GM21737 (cell line): ENCODE measurements at regions not wholly inside any gene's neighbourhood (a gene's known extent, or its start where the extent isn't known, plus 50 kb on each side); places are given as distances from the start of the nearest gene placed in this dataset.

Source experiments
- ATAC-seq: cut with Tn5 transposase; IDR thresholded peaks from one replicate; pipeline ENCODE4 v1.9.1; 2021; ENCODE audit warnings: mild to moderate bottlenecking, moderate library complexity; ENCODE audit not compliant: unreplicated experiment

DNA sequence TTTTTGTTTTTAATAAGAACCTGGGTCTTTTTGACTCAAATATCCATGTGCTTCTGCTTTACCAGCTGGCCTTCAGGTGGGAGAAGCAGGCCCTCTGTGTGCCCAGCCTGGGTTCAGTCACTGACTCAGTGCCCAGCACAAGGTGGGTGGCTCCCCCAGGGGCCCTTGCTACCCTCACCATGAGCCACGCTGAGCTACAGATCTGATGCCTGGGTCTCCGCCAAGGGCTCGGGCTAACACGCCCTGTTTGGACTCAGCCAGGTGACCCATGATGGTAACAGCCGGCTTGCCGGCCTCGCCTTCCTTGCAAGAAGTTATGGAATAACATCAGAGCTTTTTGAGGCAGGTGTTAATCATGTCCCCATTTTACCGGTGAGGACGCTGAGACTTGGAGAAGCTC lies 109.5 kb upstream of the NLRP1 start:
- no peak for ATAC-seq

DNA sequence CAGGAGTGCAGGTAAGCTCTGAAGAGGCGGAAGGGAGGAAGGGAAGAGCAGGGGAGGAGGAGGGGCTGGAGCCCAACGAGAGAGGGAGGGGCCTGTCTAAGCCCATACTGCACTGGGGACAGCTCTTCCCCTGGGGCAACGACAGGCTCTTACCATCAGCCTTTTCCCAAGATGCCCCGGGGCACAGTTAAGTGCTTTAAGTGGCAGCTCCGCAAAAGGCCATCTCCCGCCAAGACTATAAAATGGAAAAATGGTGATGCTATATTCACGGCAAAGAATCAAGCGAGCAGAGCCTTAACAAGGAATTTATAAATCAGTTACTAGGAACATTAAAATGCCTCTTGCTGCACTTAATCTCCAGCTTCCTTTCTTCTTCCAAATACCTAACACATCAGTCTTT lies 110.2 kb upstream of the NLRP1 start:
- no peak for ATAC-seq

DNA sequence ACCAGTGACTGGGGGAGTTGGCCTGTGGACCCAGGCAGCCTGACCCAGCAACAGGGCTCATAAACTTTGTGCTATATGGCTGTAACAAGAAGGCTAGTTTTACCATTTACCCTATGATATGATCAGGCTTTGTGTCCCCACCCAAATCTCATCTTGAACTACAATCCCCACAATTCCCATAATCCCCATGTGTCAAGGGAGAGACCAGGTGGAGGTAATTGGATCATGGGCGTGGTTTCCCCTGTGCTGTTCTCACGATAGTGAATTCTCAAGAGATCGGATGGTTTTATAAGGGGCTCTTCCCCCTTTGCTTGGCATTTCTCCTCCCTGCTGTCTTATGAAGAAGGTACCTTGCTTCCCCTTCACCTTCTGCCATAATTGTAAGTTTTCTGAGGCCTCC lies 111.2 kb upstream of the NLRP1 start:
- no peak for ATAC-seq

DNA sequence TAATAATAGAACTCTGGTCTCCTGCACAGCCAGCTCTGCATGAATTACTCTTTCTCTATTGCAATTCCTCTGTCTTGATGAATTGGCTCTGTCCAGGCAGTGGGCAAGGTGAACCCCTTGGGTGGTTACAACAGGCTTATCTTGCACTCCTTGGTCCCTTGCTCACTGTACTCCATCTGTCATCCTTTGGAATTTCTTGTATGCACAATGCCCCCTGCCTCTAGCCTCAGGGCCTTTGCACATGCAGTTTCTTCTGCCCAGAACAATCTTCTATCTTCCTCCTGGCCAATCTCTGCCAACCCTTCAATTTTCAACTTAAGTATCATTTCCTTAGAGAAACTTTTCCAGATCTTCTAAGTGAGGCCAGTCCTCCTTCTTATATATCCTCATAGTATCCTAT lies 114.7 kb upstream of the NLRP1 start:
- no peak for ATAC-seq

DNA sequence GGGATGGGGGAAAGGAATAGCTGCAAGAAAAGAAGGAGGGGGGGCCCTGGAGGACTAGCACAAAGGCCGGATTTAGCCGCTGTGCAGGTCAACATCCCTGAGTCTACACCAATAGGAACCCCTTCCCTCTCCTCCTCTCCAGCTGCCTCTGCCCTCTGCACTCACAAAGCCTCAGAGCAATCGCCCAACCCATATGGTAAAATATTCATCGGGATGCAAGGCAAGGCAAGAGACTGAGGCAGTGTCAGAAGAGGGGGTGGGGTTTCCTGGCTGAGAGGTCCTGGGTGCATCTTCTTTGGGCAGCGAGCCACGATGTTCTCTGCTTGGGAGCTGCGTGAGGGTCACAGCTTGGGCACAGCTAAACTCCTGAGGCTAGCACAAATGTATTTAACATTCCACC lies 115.5 kb upstream of the NLRP1 start:
- no peak for ATAC-seq

DNA sequence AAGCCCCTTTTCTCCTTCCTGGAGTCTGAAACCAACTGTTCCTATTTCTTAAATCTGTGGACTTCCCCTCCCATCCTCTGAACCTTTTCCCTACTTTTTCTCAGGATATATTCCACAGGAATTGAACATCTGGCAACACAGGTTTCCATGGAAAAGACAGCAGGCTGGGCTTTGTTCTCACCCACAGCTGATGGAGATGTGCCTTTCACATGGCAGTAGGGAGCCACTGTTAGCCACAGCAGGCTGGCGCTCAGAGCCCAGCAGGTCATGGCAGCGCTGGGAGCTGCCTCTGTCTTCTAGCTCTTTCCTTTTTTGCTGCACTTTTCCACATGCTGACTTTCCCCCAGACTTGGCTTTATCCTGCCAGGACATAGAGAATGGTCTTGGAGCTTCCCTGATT lies 116.4 kb upstream of the NLRP1 start:
- ATAC-seq = no peak

DNA sequence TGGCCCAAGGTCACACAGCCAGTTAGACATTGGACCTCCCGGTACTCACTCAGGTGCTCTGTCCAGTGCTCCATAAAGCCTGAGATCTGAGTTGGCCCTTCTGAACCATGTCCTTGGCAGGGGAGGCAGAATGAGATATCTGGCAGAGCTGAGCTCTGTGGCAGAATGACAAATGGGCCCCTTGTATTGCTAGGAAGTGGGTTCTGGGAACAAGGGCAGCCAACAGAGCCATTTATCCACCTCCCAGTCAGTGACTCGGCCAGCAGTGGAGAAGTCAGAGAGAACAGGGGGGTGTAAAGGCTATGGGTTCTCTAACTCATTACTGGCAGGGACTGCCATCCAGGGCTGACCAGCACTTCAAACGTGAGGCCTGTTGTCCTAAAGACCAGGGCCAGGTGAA lies 117.1 kb upstream of the NLRP1 start:
- ATAC-seq = no peak

DNA sequence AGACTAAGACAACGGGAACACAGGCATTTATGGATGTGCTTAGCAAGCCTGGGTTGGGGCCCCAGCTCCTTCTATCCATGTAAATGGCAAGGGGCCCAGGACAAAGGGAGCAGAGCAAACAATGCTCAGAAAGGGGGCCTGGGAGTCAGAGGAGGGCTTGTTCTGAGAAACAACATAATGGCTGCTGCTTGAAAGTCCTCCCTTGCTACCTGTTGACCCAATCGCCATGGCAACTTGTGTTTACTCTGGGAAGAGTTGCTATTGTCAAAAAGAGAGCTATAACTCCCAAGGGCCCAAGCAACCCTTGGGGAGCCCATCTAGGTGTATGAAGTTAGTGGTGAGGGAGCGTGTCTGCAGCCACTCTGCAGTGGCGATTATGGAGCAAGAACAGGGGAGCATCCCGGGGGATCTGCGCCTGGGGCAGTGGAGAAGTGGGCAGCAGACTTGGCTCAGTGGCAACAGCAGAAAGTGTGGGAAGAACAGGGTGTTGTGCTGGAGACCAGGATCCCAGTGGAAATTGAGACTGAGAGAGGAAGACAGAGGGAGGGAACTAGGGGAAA lies 118.7 kb upstream of the NLRP1 start:
- no peak for ATAC-seq

DNA sequence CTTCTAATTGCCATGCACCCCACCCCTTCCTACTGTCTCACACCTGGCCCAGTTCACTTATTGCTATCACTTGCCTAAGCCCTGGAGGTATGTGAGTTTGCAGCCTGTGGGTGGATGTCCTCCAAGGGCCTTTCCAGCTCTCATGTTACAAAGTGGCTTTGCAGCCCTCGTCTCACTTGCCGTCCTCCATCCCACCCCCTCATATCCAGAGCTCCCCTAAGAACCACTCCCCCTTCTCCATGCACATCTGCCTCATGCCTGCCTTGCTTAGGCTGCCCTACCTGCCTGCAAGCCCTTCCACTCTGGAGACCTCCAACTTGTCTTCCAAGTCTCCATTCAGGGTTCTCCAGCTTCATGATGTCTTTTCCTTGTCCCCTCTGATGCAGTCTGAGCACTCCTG lies 119.4 kb upstream of the NLRP1 start:
- ATAC-seq = no peak

DNA sequence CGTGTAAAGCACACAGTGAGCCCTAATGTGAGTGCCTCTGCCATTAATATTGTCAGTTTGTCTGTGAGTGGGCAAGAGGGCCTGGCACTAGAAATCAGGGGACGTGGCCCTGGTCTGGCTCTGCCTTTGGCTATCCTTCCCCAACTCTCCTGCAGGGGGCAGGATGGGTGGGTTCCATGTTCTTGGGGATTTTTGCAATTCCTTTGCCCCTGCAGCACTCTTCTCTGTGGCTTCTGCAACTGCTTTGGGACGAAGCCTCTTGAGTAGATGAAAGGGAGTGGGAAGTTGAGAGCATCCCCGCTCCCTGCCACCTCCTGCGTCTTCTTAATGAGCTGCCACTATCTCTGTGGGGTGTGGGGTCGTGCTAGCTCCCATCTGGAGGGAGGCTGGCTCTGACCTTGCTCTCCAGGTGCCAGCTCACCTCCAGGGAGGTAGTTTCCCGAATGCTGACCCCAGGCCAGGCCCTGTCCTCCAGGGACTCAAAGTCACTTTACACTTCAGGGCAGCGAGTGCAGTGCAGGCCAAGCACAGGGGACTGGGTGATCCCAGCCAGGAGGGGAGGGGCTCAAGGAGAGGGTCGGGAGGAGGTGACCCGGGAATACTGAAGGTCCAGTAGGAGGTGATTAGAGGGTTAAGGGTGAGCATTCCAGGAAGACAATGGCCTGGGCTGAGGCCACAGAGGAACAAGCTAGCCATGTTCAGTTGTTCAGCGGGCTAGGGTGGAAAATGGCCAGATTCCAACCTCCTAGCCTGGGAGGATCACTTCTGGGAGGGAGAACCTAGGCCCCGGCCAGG lies 121.0 kb upstream of the NLRP1 start:
- ATAC-seq = no peak

DNA sequence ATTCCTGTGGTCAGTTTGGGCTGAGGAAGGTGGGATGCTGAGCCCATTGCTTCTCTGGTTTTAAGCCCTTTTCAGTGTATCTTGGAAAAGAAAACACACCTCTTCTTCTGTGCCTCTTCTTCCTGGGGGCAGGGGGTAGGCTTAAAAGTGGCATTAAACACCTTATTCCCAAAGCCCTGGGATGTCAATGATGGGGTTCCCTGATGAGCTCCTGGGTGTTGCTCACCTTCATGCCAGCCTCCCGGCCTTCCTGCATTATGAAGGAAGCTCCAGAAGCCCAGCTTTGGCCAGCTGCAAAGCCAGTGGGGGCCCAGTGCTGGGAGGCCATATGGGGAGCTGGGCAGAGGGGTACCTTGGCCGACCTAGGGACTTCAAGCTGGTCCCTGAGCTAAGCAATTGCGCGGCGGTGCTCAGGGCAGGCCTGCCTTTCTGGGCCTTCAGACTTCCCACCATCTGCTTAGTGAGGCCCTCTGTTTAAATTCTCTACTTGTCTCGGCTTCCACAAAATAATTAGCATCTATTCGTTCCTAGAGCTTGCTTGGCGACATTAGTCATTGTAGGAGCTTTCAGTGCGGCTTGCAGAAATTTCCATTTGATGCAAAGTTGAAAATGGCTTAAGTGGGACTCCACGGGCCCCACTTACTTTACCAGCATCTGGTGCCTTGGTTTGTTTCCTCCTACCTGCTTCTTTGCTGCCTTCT lies 121.7 kb upstream of the NLRP1 start:
- no peak for ATAC-seq

DNA sequence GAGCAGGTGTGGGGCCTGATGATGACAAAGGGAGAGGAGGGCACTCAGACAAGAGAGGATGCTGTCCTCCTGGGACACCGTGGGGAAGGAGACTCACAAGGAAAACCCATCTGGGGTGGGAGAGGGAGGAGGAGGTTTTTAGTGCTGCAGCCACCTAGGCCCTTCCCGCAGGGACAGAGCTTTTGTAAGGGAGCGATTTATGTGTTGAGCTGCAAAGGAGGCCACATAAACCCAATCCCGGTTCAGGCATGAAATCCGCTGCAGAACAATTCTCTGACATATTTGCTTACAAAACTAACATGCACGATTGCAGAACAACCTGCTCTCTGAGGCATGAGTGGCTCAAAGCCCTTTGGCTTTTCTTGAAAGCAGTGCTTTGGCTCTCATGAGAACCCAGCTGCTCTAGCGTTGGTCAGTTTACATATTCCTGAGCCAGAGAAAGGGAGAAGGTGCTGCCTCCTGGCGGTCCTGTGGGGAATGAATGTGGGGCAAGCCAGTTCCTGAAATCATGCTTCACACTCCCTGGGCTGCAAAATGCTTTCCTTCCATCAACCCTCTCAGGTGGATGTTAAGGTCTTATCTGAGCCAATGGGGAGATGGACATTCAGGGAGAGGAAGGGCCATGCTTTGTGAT lies 122.4 kb upstream of the NLRP1 start:
- ATAC-seq = no peak

DNA sequence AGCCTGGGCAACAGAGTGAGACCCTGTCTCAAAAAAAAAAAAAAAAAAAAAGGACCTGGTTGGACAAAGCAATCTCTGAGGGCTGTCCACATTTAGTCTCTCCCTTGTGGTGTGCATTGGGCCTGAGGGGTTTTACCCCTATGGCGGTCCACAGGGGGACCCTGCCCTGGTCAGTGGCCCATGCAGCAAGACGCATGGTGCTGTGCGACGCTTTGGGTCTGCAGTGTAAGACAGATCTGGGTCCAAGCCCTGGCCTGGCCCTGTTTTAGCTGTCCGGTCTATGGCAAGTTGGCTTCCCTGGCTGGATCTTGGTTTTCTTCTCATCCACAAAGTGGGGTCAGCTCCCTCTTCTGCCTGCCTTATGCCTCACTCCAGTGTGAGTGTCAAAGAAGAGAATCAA lies 123.2 kb upstream of the NLRP1 start:
- no peak for ATAC-seq

DNA sequence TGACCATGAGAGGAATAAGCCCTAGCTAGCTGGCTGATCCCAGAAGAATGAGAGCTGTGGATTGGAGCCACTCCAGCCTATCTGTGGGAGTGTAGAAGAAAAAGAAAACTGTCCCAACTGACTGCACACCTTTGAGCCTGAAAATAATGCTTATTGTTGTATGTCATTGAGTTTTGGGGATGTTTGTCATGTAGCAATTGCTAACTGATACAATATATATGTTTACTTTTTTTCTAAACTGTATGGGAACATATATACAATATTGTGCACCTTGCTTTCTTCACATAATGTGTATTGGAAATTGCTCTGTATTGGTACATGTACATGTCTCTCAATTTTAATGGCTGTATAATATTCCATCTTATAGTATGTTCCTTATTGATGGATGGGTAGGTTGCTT lies 124.0 kb upstream of the NLRP1 start:
- no peak for ATAC-seq

DNA sequence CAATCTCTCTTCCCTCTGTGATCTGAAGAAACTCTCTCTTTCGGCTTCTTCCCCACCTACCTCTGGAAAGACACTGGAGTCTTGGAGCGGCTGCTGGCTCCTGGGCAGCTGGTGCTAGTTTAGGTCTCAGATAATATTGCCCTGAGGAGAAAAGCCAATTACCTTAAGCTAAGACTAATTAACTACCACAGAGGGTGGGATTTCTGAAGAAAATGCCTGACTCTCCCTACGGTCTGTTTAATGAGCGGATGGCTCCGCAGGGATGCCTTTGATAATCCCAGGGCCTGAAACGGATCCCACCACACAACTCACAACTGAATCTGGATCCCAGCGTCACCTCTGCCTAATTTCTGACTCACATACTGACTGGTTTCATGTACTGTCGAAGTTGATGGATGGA lies 127.0 kb upstream of the NLRP1 start:
- no peak for ATAC-seq

DNA sequence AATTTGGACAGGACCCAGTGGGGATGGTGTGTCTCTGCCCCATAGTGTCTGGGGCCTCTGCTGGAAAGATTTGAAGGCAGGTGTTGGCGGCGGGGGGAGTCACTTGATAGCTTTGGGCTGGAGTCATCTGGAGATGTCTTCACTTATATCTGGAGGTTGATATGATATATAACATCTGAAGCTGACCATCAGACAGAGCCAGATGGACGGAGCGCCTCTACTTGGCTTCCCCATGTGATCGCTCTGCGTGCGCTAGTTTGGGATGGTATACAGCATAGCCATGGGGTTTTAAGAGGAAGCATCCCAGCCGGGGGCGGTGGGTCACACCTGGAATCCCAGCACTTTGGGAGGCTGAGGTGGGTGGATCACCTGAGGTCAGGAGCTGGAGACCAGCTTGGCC lies 130.7 kb upstream of the NLRP1 start:
- no peak for ATAC-seq

DNA sequence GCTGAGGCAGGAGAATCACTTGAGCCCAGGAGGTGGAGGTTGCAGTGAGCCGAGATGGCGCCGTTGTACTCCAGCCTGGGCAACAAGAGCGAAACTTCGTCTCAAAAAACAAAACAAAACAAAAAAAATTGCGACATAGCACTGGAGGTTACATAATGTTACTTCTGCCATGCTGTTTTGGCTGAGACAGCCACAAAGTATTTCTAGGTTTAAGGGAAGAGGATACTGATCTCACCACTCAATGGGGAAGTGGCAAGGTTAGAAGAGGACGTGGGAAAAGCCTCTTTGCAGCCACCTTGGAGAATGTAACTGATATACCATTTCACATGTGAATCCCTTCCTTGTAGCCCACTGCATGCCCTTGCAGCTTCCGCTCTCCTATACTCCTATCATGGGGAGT lies 131.2 kb upstream of the NLRP1 start:
- ATAC-seq = no peak

DNA sequence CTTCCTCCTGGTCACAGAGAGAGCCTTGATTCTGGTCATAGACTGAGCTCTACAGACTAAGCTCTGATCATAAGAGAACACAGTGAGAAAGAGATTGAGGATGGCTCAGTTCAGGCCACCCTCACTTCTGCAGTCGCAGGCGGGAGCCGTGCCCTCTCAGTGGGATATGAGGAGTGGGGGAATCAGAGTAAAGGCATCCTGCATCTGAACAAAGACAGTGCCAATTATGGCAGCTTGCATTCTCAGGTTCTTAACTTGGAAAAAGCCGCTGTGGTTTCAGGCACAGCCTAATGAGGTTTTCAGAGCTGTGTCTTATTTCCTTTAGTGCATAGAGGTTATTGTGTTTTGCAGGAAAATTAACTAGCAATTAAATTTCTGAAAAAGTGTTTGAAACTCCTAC lies 134.4 kb upstream of the NLRP1 start:
- no peak for ATAC-seq

DNA sequence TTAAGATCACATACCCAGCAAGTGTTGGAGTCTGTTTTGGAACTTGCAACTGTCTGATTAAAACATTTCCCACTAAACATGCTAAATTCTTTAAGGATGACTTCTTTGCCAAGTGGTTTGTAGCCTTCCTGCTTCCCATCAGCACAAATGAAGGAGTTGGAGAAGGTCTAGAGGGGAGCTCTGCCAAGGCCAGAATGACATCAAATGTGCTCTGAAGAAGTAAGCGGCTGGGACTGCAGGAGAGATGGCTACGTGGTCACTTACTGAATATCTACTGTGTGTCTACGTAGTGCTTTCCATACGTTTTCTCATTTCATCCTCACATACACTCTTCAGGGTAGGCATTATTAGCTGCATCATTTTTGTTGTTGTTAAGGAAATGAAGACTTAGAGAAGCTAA lies 135.7 kb upstream of the NLRP1 start:
- no peak for ATAC-seq

DNA sequence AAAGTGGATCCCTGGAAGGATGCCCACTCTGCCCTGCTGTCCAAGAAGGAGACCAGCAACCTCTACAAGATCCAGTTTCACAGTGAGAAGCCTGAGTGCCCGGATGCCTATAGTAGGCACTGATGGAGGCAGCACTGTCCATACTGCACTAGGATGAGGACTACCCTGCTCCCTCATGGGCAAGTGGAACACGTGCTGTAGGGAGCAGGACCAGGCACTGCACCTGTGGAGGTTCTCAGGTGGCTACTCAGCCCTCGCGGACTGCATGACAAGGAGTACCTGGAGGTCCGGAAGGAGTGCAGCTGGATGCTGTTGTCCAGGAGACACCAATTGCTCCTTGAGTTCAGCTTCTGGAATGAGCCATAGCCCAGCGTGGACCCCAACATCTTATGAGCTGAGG lies 146.1 kb upstream of the NLRP1 start:
- ATAC-seq = no peak

DNA sequence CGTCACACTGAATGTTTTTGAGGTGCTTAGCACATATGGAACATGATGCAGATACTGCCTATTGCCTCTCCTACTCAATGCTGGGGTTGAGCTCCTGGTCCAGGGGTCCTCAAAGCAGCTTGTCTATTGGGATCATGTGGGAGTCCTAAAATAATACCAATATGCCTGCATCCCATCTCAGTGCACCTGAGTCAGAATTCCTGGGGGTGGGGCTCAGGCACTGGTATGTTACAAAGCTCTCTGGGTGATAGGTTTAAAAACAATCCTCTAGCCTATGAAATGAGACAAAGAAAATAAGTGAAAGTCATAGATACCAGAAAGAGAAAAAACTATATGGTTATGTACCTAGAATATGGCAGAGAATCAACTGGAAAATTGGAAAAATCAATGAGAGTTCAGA lies 156.6 kb upstream of the NLRP1 start:
- no peak for ATAC-seq

DNA sequence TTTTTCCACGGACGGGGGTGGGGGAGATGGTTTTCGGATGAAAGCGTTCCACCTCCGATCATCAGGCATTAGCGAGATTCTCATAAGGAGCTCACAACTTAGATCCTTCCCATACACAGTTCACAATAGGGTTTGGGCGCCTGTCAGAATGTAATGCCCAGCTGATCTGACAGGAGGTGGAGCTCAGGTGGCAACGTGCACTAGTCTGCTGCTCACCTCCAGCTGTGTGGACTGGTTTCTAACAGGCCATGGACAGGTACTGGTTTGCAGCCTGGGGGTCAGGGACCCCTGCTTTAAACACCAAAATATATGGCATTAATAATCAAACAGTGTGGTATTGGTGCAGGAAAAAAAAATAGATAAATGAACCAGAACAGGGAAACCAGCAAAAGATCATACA lies 157.5 kb upstream of the NLRP1 start:
- no peak for ATAC-seq
